ENCODE measurements at regions not wholly inside any gene's neighbourhood (a gene's known extent, or its start where the extent isn't known, plus 50 kb on each side); places are given as distances from the start of the nearest gene placed in this dataset.

GRCh38 chr3:24033818-24034217 lies 88.7 kb downstream of the NR1D2 start:
- DNase-seq, result no peak
- H3K4me1 ChIP-seq (ENCODE audit: control insufficient read depth, low read depth, low read length), result no peaks in the 10 kb centered on the region
- H4K8ac ChIP-seq (ENCODE audit: low read depth, low read length), result no peak overlapping the region
- H3K9ac ChIP-seq (ENCODE audit: low read length), result no peak overlapping the region
- H3K4me3 ChIP-seq (ENCODE audit: low read length), result no peak overlapping the region
- H2BK120ac ChIP-seq (ENCODE audit: low read depth, low read length), result no peak overlapping the region
- no peak overlapping the region for H2BK15ac ChIP-seq (replicated peaks; ENCODE audit: low read depth)
- no peak overlapping the region for H3K4me2 ChIP-seq (ENCODE audit: low read length)
- no peaks in the 10 kb centered on the region for H3K79me1 ChIP-seq (ENCODE audit: low read length)
- H3K4ac ChIP-seq (ENCODE audit: low read depth, low read length), result no peak overlapping the region
- no peaks in the 10 kb centered on the region for H3K36me3 ChIP-seq (ENCODE audit: control insufficient read depth, insufficient read depth, low read length)
- H3K27me3 ChIP-seq (ENCODE audit: insufficient read depth, low read length, poor library complexity), result no peaks in the 10 kb centered on the region
- H3K79me2 ChIP-seq (ENCODE audit: control insufficient read depth, insufficient read depth, low read length), result no peaks in the 10 kb centered on the region
- H3K18ac ChIP-seq (ENCODE audit: low read length), result no peak overlapping the region
- H3K23ac ChIP-seq (ENCODE audit: low read length), result no peak overlapping the region
- H2BK5ac ChIP-seq (ENCODE audit: low read length), result no peak overlapping the region
- no CpG with 5 or more reads among the region's 2 CpGs for whole genome bisulfite sequencing (ENCODE audit: extremely low coverage, insufficient coverage, low lambda C conversion rate)
- H3K56ac ChIP-seq (ENCODE audit: low read length), result no peak overlapping the region
- H4K5ac ChIP-seq (ENCODE audit: low read length), result no peak overlapping the region
- no peak overlapping the region for H3K27ac ChIP-seq (ENCODE audit: low read depth, low read length)
- no peak overlapping the region for H2AK5ac ChIP-seq (ENCODE audit: low read length)

- Histone ChIP-seq H4K5ac (ENCODE audit: low read length) (no peak overlapping the region), H3K36me3 (ENCODE audit: control insufficient read depth, insufficient read depth, low read length) (no peaks in the 10 kb centered on the region), H3K4me3 (ENCODE audit: low read length) (no peak overlapping the region), H3K56ac (ENCODE audit: low read length) (no peak overlapping the region), H3K23ac (ENCODE audit: low read length) (no peak overlapping the region), H3K27ac (ENCODE audit: low read depth, low read length) (no peak overlapping the region), H2BK5ac (ENCODE audit: low read length) (no peak overlapping the region), H3K4me1 (ENCODE audit: control insufficient read depth, low read depth, low read length) (no peaks in the 10 kb centered on the region), H3K4ac (ENCODE audit: low read depth, low read length) (no peak overlapping the region), H2BK120ac (ENCODE audit: low read depth, low read length) (no peak overlapping the region), H3K4me2 (ENCODE audit: low read length) (no peak overlapping the region), H4K8ac (ENCODE audit: low read depth, low read length) (no peak overlapping the region), H3K79me1 (ENCODE audit: low read length) (no peaks in the 10 kb centered on the region), H3K18ac (ENCODE audit: low read length) (no peak overlapping the region), H3K79me2 (ENCODE audit: control insufficient read depth, insufficient read depth, low read length) (no peaks in the 10 kb centered on the region), H2AK5ac (ENCODE audit: low read length) (no peak overlapping the region), H3K27me3 (ENCODE audit: insufficient read depth, low read length, poor library complexity) (no peaks in the 10 kb centered on the region), H2BK15ac (replicated peaks; ENCODE audit: low read depth) (no peak overlapping the region), H3K9ac (ENCODE audit: low read length) (no peak overlapping the region)
- DNase-seq, result no peak
Observed at GRCh38 chr3:24034464-24034863, 89.4 kb downstream of the NR1D2 start.

DNA sequence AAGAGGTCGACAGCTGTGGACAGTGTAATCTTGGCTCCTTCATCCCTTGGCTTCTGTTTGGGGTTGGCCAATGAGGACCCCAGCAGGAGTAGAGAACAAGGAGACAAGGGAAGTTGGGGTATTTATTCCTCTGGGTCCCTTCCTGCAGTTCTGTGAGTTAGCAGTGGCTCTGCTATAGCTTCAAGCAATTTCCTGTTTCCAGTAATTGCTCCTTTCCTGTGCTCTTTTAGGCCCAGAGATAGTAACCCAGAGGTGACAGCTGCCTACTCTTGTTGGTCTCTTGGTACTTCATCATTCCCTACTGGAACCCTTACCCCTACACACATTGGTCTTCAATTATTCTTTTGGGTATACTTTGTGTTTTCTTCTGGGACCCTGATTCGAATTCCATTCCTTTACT lies 92.9 kb downstream of the NR1D2 start:
- DNase-seq, result peak; percentile 16
- Histone ChIP-seq H3K79me1 (ENCODE audit: low read length) (no peaks in the 10 kb centered on the region), H3K27ac (ENCODE audit: low read depth, low read length) (no peak overlapping the region), H2BK5ac (ENCODE audit: low read length) (no peak overlapping the region), H3K56ac (ENCODE audit: low read length) (no peak overlapping the region), H3K4me3 (ENCODE audit: low read length) (no peak overlapping the region), H3K18ac (ENCODE audit: low read length) (no peak overlapping the region), H3K4me1 (ENCODE audit: control insufficient read depth, low read depth, low read length) (no peaks in the 10 kb centered on the region), H3K9ac (ENCODE audit: low read length) (no peak overlapping the region), H3K23ac (ENCODE audit: low read length) (no peak overlapping the region), H4K8ac (ENCODE audit: low read depth, low read length) (no peak overlapping the region), H4K5ac (ENCODE audit: low read length) (no peak overlapping the region), H2BK120ac (ENCODE audit: low read depth, low read length) (no peak overlapping the region), H3K4me2 (ENCODE audit: low read length) (no peak overlapping the region), H2AK5ac (ENCODE audit: low read length) (no peak overlapping the region), H3K4ac (ENCODE audit: low read depth, low read length) (no peak overlapping the region), H3K79me2 (ENCODE audit: control insufficient read depth, insufficient read depth, low read length) (no peaks in the 10 kb centered on the region), H2BK15ac (replicated peaks; ENCODE audit: low read depth) (no peak overlapping the region), H3K36me3 (ENCODE audit: control insufficient read depth, insufficient read depth, low read length) (no peaks in the 10 kb centered on the region), H3K27me3 (ENCODE audit: insufficient read depth, low read length, poor library complexity) (no peaks in the 10 kb centered on the region)
- no CpG with 5 or more reads among the region's 2 CpGs for WGBS (ENCODE audit: extremely low coverage, insufficient coverage, low lambda C conversion rate)

GRCh38 chr3:24040311-24040710 lies 95.2 kb downstream of the NR1D2 start:
- Histone ChIP-seq H2AK5ac (ENCODE audit: low read length) (no peak overlapping the region), H3K23ac (ENCODE audit: low read length) (no peak overlapping the region), H3K4me2 (ENCODE audit: low read length) (no peak overlapping the region), H3K56ac (ENCODE audit: low read length) (no peak overlapping the region), H3K4me3 (ENCODE audit: low read length) (no peak overlapping the region), H3K18ac (ENCODE audit: low read length) (no peak overlapping the region), H3K79me1 (ENCODE audit: low read length) (no peaks in the 10 kb centered on the region), H3K36me3 (ENCODE audit: control insufficient read depth, insufficient read depth, low read length) (no peaks in the 10 kb centered on the region), H3K4me1 (ENCODE audit: control insufficient read depth, low read depth, low read length) (no peaks in the 10 kb centered on the region), H3K27me3 (ENCODE audit: insufficient read depth, low read length, poor library complexity) (no peaks in the 10 kb centered on the region), H3K4ac (ENCODE audit: low read depth, low read length) (no peak overlapping the region), H2BK120ac (ENCODE audit: low read depth, low read length) (no peak overlapping the region), H4K5ac (ENCODE audit: low read length) (no peak overlapping the region), H2BK15ac (replicated peaks; ENCODE audit: low read depth) (no peak overlapping the region), H3K9ac (ENCODE audit: low read length) (no peak overlapping the region), H4K8ac (ENCODE audit: low read depth, low read length) (no peak overlapping the region), H3K27ac (ENCODE audit: low read depth, low read length) (no peak overlapping the region), H2BK5ac (ENCODE audit: low read length) (no peak overlapping the region), H3K79me2 (ENCODE audit: control insufficient read depth, insufficient read depth, low read length) (no peaks in the 10 kb centered on the region)
- WGBS (ENCODE audit: extremely low coverage, insufficient coverage, low lambda C conversion rate), result no CpG with 5 or more reads among the region's 3 CpGs
- no peak for DNase-seq

GRCh38 chr3:24042174-24043059 lies 97.3 kb downstream of the NR1D2 start:
- no peak overlapping the region for H2BK15ac ChIP-seq (replicated peaks; ENCODE audit: low read depth)
- no peaks in the 10 kb centered on the region for H3K79me2 ChIP-seq (ENCODE audit: control insufficient read depth, insufficient read depth, low read length)
- H3K4me3 ChIP-seq (ENCODE audit: low read length), result no peak overlapping the region
- no peak overlapping the region for H2BK5ac ChIP-seq (ENCODE audit: low read length)
- H2BK120ac ChIP-seq (ENCODE audit: low read depth, low read length), result no peak overlapping the region
- H3K27ac ChIP-seq (ENCODE audit: low read depth, low read length), result no peak overlapping the region
- H3K4me1 ChIP-seq (ENCODE audit: control insufficient read depth, low read depth, low read length), result no peaks in the 10 kb centered on the region
- no peak overlapping the region for H3K4me2 ChIP-seq (ENCODE audit: low read length)
- no peaks in the 10 kb centered on the region for H3K36me3 ChIP-seq (ENCODE audit: control insufficient read depth, insufficient read depth, low read length)
- no peak overlapping the region for H3K56ac ChIP-seq (ENCODE audit: low read length)
- no CpG with 5 or more reads among the region's 10 CpGs for whole genome bisulfite sequencing (ENCODE audit: extremely low coverage, insufficient coverage, low lambda C conversion rate)
- no peaks in the 10 kb centered on the region for H3K79me1 ChIP-seq (ENCODE audit: low read length)
- H2AK5ac ChIP-seq (ENCODE audit: low read length), result no peak overlapping the region
- no peak overlapping the region for H4K5ac ChIP-seq (ENCODE audit: low read length)
- H4K8ac ChIP-seq (ENCODE audit: low read depth, low read length), result no peak overlapping the region
- H3K9ac ChIP-seq (ENCODE audit: low read length), result no peak overlapping the region
- H3K23ac ChIP-seq (ENCODE audit: low read length), result no peak overlapping the region
- no peak overlapping the region for H3K18ac ChIP-seq (ENCODE audit: low read length)
- H3K27me3 ChIP-seq (ENCODE audit: insufficient read depth, low read length, poor library complexity), result no peaks in the 10 kb centered on the region
- H3K4ac ChIP-seq (ENCODE audit: low read depth, low read length), result no peak overlapping the region
- no peak for DNase-seq

GRCh38 chr3:24043168-24043567 lies 98.1 kb downstream of the NR1D2 start:
- no peaks in the 10 kb centered on the region for H3K27me3 ChIP-seq (ENCODE audit: insufficient read depth, low read length, poor library complexity)
- DNase-seq, result no peak
- no peak overlapping the region for H3K23ac ChIP-seq (ENCODE audit: low read length)
- H4K8ac ChIP-seq (ENCODE audit: low read depth, low read length), result no peak overlapping the region
- no CpG with 5 or more reads among the region's 4 CpGs for WGBS (ENCODE audit: extremely low coverage, insufficient coverage, low lambda C conversion rate)
- H3K4me1 ChIP-seq (ENCODE audit: control insufficient read depth, low read depth, low read length), result no peaks in the 10 kb centered on the region
- no peak overlapping the region for H3K4ac ChIP-seq (ENCODE audit: low read depth, low read length)
- no peak overlapping the region for H3K4me3 ChIP-seq (ENCODE audit: low read length)
- H2AK5ac ChIP-seq (ENCODE audit: low read length), result no peak overlapping the region
- H3K79me2 ChIP-seq (ENCODE audit: control insufficient read depth, insufficient read depth, low read length), result no peaks in the 10 kb centered on the region
- H3K18ac ChIP-seq (ENCODE audit: low read length), result no peak overlapping the region
- H4K5ac ChIP-seq (ENCODE audit: low read length), result no peak overlapping the region
- H3K4me2 ChIP-seq (ENCODE audit: low read length), result no peak overlapping the region
- no peak overlapping the region for H2BK120ac ChIP-seq (ENCODE audit: low read depth, low read length)
- no peaks in the 10 kb centered on the region for H3K36me3 ChIP-seq (ENCODE audit: control insufficient read depth, insufficient read depth, low read length)
- no peak overlapping the region for H2BK15ac ChIP-seq (replicated peaks; ENCODE audit: low read depth)
- no peak overlapping the region for H3K27ac ChIP-seq (ENCODE audit: low read depth, low read length)
- no peak overlapping the region for H2BK5ac ChIP-seq (ENCODE audit: low read length)
- H3K56ac ChIP-seq (ENCODE audit: low read length), result no peak overlapping the region
- H3K79me1 ChIP-seq (ENCODE audit: low read length), result no peaks in the 10 kb centered on the region
- no peak overlapping the region for H3K9ac ChIP-seq (ENCODE audit: low read length)
